ENCODE measurements at regions not wholly inside any gene's neighbourhood (a gene's known extent, or its start where the extent isn't known, plus 50 kb on each side); places are given as distances from the start of the nearest gene placed in this dataset.

DNA sequence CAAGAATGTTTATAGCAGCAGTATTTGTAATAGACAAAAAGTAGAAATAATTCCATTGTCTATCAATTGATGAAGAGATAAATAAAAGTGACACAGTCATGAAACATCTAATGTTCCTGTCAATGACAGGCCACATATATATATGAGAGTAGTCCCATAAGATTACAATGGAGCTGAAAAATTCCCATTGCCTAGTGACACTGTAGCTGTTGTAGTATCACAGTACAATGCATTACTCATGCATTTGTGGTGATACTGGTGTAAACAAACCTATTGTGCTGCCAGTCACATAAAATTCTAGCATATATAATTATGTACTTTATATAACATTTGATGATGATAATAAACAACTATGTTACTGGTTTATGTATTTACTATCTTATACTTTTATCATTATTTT, 141.9 kb upstream of the LYPLAL1 start:
- H3K36me3 Mint-ChIP-seq (ENCODE audit: low read depth): no peaks in the 10 kb centered on the region
- no peak overlapping the region for H3K4me3 Mint-ChIP-seq
- ChIA-PET POLR2A (no interaction called here), CTCF (no interaction called here)
- H3K4me1 Mint-ChIP-seq: no peaks in the 10 kb centered on the region
- DNase-seq: no peak
- H3K27ac Mint-ChIP-seq: no peak overlapping the region
- no peaks in the 10 kb centered on the region for H3K9me3 Mint-ChIP-seq
- H3K27me3 Mint-ChIP-seq: no peaks in the 10 kb centered on the region

GRCh38 chr1:219038398-219038797, 135.3 kb upstream of the LYPLAL1 start:
- Mint-ChIP-seq H3K27me3 (no peaks in the 10 kb centered on the region), H3K4me1 (no peaks in the 10 kb centered on the region)
- DNase-seq: no peak

GRCh38 chr1:219039017-219039681, 134.5 kb upstream of the LYPLAL1 start:
- Mint-ChIP-seq H3K4me1 (no peaks in the 10 kb centered on the region), H3K9me3 (peaks cover 3% of the 10 kb centered on the region), H3K4me3 (no peak overlapping the region), H3K27ac (no peak overlapping the region), H3K27me3 (no peaks in the 10 kb centered on the region), H3K36me3 (ENCODE audit: low read depth) (no peaks in the 10 kb centered on the region)
- DNase-seq: no peak
- ChIA-PET POLR2A (no interaction called here), CTCF (no interaction called here)

More at GRCh38 chr1:219038398-219038797, 135.3 kb upstream of the LYPLAL1 start:
- Mint-ChIP-seq H3K9me3 (peaks cover 3% of the 10 kb centered on the region), H3K27ac (no peak overlapping the region), H3K4me3 (no peak overlapping the region), H3K36me3 (ENCODE audit: low read depth) (no peaks in the 10 kb centered on the region)
- ChIA-PET POLR2A (no interaction called here), CTCF (no interaction called here)

GRCh38 chr1:219039682-219040154, 134.0 kb upstream of the LYPLAL1 start:
- H3K4me3 Mint-ChIP-seq: no peak overlapping the region
- POLR2A ChIA-PET: no interaction called here
- H3K9me3 Mint-ChIP-seq: peaks cover 3% of the 10 kb centered on the region

DNA sequence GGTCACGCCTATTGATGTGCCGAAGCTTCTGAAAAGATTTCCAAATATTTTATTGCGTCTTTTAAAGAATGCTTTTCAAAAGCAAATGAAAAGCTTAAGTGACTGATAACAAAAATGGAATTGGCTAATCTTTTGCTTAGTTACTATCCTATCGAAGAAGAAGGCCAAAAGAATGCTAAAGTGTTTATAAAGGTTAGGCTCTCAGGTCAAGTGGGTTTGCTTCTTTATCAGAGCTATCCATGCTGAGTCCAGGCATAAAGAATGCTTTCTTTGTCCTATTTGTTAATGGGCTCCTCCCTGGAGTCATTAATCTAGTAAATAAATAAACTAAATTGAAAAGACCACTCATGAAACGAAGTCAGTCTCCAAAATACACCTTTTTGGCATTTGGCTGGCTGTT, 133.4 kb upstream of the LYPLAL1 start:
- POLR2A ChIA-PET: no interaction called here

More at GRCh38 chr1:219039682-219040154, 134.0 kb upstream of the LYPLAL1 start:
- no peak for DNase-seq
- no peaks in the 10 kb centered on the region for H3K27me3 Mint-ChIP-seq
- H3K36me3 Mint-ChIP-seq (ENCODE audit: low read depth): no peaks in the 10 kb centered on the region
- H3K4me1 Mint-ChIP-seq: no peaks in the 10 kb centered on the region
- H3K27ac Mint-ChIP-seq: no peak overlapping the region
- CTCF ChIA-PET: no interaction called here

GRCh38 chr1:219041141-219041540, 132.5 kb upstream of the LYPLAL1 start:
- H3K27ac Mint-ChIP-seq: no peak overlapping the region
- H3K27me3 Mint-ChIP-seq: no peaks in the 10 kb centered on the region
- CTCF ChIA-PET: no interaction called here
- no peak for DNase-seq
- no peaks in the 10 kb centered on the region for H3K4me1 Mint-ChIP-seq
- POLR2A ChIA-PET: no interaction called here
- H3K9me3 Mint-ChIP-seq: peaks cover 3% of the 10 kb centered on the region
- no peak overlapping the region for H3K4me3 Mint-ChIP-seq
- H3K36me3 Mint-ChIP-seq (ENCODE audit: low read depth): no peaks in the 10 kb centered on the region

More for the DNA sequence above, 133.4 kb upstream of the LYPLAL1 start:
- DNase-seq: no peak
- Mint-ChIP-seq H3K27ac (no peak overlapping the region), H3K4me3 (no peak overlapping the region), H3K9me3 (peaks cover 3% of the 10 kb centered on the region), H3K27me3 (no peaks in the 10 kb centered on the region), H3K36me3 (ENCODE audit: low read depth) (no peaks in the 10 kb centered on the region), H3K4me1 (no peaks in the 10 kb centered on the region)
- CTCF ChIA-PET: no interaction called here

- no peak overlapping the region for H3K27ac Mint-ChIP-seq
- H3K4me1 Mint-ChIP-seq: no peaks in the 10 kb centered on the region
- H3K36me3 Mint-ChIP-seq (ENCODE audit: low read depth): no peaks in the 10 kb centered on the region
- CTCF ChIA-PET: no interaction called here
- POLR2A ChIA-PET: no interaction called here
- peaks cover 3% of the 10 kb centered on the region for H3K9me3 Mint-ChIP-seq
- no peak for DNase-seq
- no peak overlapping the region for H3K4me3 Mint-ChIP-seq
- H3K27me3 Mint-ChIP-seq: no peaks in the 10 kb centered on the region
Observed at GRCh38 chr1:219041818-219042217, 131.9 kb upstream of the LYPLAL1 start.

- Mint-ChIP-seq H3K27ac (no peak overlapping the region), H3K4me3 (no peak overlapping the region), H3K9me3 (peaks cover 3% of the 10 kb centered on the region), H3K4me1 (no peaks in the 10 kb centered on the region), H3K36me3 (ENCODE audit: low read depth) (no peaks in the 10 kb centered on the region), H3K27me3 (no peaks in the 10 kb centered on the region)
- POLR2A ChIA-PET: no interaction called here
- CTCF ChIA-PET: no interaction called here
- DNase-seq: no peak
Observed at GRCh38 chr1:219042769-219043168, 130.9 kb upstream of the LYPLAL1 start.

- no peaks in the 10 kb centered on the region for H3K36me3 Mint-ChIP-seq (ENCODE audit: low read depth)
- H3K27ac Mint-ChIP-seq: no peak overlapping the region
- no peaks in the 10 kb centered on the region for H3K4me1 Mint-ChIP-seq
- peaks cover 3% of the 10 kb centered on the region for H3K9me3 Mint-ChIP-seq
- no peak overlapping the region for H3K4me3 Mint-ChIP-seq
- CTCF ChIA-PET: no interaction called here
- no peak for DNase-seq
- no peaks in the 10 kb centered on the region for H3K27me3 Mint-ChIP-seq
- POLR2A ChIA-PET: no interaction called here
Observed at GRCh38 chr1:219045246-219045645, 128.4 kb upstream of the LYPLAL1 start.

- Mint-ChIP-seq H3K27me3 (no peaks in the 10 kb centered on the region), H3K27ac (no peak overlapping the region), H3K36me3 (ENCODE audit: low read depth) (no peaks in the 10 kb centered on the region), H3K9me3 (no peaks in the 10 kb centered on the region), H3K4me3 (no peak overlapping the region), H3K4me1 (no peaks in the 10 kb centered on the region)
- POLR2A ChIA-PET: no interaction called here
- CTCF ChIA-PET: no interaction called here
- DNase-seq: no peak
Observed at GRCh38 chr1:219049501-219049900, 124.2 kb upstream of the LYPLAL1 start.

DNA sequence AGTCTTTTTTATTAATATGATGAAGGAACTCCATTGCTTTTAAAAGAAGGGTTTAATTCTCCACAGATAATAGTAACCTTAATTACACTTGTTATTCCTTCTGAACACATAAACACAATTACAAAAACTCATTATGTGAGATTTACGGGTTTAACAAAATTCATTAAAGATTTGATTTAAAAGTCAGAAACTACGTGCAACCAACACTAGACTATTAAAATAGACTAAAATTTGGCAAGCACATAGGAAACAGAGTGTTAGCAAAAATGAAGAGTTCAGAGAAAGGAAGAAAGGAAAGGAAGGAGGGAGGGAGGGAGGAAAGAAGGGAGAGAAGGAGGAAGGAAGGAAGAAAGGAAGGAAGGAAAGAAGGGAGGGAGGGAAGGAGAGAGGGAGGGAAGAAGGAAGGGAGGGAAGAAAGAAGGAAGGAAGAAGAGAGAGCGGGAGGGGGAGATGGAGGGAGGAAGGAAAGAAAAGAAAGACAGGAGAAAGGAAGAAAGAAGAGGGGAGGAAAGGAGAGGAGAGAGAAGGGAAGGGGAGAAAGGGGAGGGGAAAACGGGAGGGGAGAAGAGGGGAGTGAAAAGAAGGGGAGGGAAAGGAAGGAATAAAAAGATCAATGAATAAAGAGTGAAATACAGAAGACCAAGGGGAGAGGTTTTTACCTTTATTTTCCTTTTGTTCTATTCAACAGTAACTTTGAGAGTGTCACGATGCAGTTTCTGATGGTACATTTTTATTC, 123.4 kb upstream of the LYPLAL1 start:
- POLR2A ChIA-PET: no interaction called here
- Mint-ChIP-seq H3K4me1 (no peaks in the 10 kb centered on the region), H3K27me3 (no peaks in the 10 kb centered on the region), H3K36me3 (ENCODE audit: low read depth) (no peaks in the 10 kb centered on the region), H3K9me3 (no peaks in the 10 kb centered on the region), H3K27ac (no peak overlapping the region), H3K4me3 (no peak overlapping the region)
- CTCF ChIA-PET: no interaction called here
- no peak for DNase-seq

DNA sequence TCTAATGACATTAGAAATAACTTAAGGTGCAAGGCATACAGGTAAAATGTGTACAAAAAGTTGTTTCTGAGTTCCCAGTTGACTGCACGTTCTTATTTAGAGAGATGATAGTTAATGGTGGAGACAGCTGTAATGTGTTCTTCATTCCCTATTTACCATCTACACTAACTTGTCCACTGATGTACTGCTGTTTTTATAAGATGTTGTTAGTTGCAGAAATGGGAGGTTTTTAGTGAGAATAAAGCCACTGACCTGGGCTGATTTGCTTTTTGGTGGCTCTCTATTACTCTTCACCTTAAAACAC, 122.9 kb upstream of the LYPLAL1 start:
- Mint-ChIP-seq H3K4me3 (no peak overlapping the region), H3K36me3 (ENCODE audit: low read depth) (no peaks in the 10 kb centered on the region)

GRCh38 chr1:219051547-219051946, 122.1 kb upstream of the LYPLAL1 start:
- no peaks in the 10 kb centered on the region for H3K36me3 Mint-ChIP-seq (ENCODE audit: low read depth)
- ChIA-PET POLR2A (no interaction called here), CTCF (no interaction called here)
- DNase-seq: no peak
- H3K4me1 Mint-ChIP-seq: no peaks in the 10 kb centered on the region
- H3K4me3 Mint-ChIP-seq: no peak overlapping the region
- no peak overlapping the region for H3K27ac Mint-ChIP-seq
- no peaks in the 10 kb centered on the region for H3K9me3 Mint-ChIP-seq
- no peaks in the 10 kb centered on the region for H3K27me3 Mint-ChIP-seq

More for the DNA sequence above, 122.9 kb upstream of the LYPLAL1 start:
- Mint-ChIP-seq H3K9me3 (no peaks in the 10 kb centered on the region), H3K27me3 (no peaks in the 10 kb centered on the region), H3K27ac (no peak overlapping the region), H3K4me1 (no peaks in the 10 kb centered on the region)
- no peak for DNase-seq
- POLR2A ChIA-PET: no interaction called here
- CTCF ChIA-PET: no interaction called here

Data from activated CD4-positive, alpha-beta memory T cell treated with anti-CD3 and anti-CD28 coated beads, Interleukin-2, amount 10 ng/mL, durations not matched to agents 7 days and 5 days (primary cell).